Activated CD8-positive, alpha-beta memory T cell treated with anti-CD3 and anti-CD28 coated beads for 48 hours (primary cell): ENCODE measurements at regions not wholly inside any gene's neighbourhood (a gene's known extent, or its start where the extent isn't known, plus 50 kb on each side); places are given as distances from the start of the nearest gene placed in this dataset.
A peak's percentile ranks its signal among the peaks of the same experiment; 100 is the strongest.

Experiments
- DNase-seq, 3 experiments: peaks; one replicate each; pipeline ENCODE4 v3.0.0-alpha.2; 2020; ENCODE audit warnings: low read depth in 2 of 3, low spot score in 2 of 3

GRCh38 chr1:221451741-221452140, 290.1 kb downstream of the DUSP10 start:
- no peak for DNase-seq

GRCh38 chr1:221454096-221454495, 287.8 kb downstream of the DUSP10 start:
- DNase-seq, result no peak

- no peak for DNase-seq
These were observed 285.0 kb downstream of the DUSP10 start for GRCh38 chr1:221456918-221457317.

- DNase-seq, result no peak
These were observed 284.0 kb downstream of the DUSP10 start for GRCh38 chr1:221457685-221458446.

- no peak for DNase-seq
These were observed 283.3 kb downstream of the DUSP10 start for GRCh38 chr1:221458447-221459156.

- no peak for DNase-seq
These were observed 282.3 kb downstream of the DUSP10 start for GRCh38 chr1:221459558-221459957.

GRCh38 chr1:221462345-221462744, 279.5 kb downstream of the DUSP10 start:
- DNase-seq, result no peak

- no peak for DNase-seq
These were observed 273.3 kb downstream of the DUSP10 start for GRCh38 chr1:221468546-221468945.

GRCh38 chr1:221469476-221469875, 272.4 kb downstream of the DUSP10 start:
- DNase-seq, result no peak

GRCh38 chr1:221470000-221470698, 271.7 kb downstream of the DUSP10 start:
- no peak for DNase-seq

GRCh38 chr1:221473411-221473810, 268.5 kb downstream of the DUSP10 start:
- DNase-seq, result no peak

- no peak for DNase-seq
These were observed 264.6 kb downstream of the DUSP10 start for GRCh38 chr1:221477252-221477651.

- peak; percentile 2 to 10 (median 4) for DNase-seq
These were observed 263.6 kb downstream of the DUSP10 start for GRCh38 chr1:221478050-221478949.

- no peak for DNase-seq
These were observed 253.9 kb downstream of the DUSP10 start for GRCh38 chr1:221487781-221488524.

GRCh38 chr1:221488550-221488949, 253.3 kb downstream of the DUSP10 start:
- no peak for DNase-seq

- DNase-seq, result no peak
These were observed 247.2 kb downstream of the DUSP10 start for GRCh38 chr1:221494670-221495069.

GRCh38 chr1:221497046-221497445, 244.8 kb downstream of the DUSP10 start:
- DNase-seq, result no peak

- DNase-seq, result no peak
These were observed 238.6 kb downstream of the DUSP10 start for GRCh38 chr1:221503268-221503667.

GRCh38 chr1:221509575-221510355, 232.1 kb downstream of the DUSP10 start:
- no peak for DNase-seq
